SK-N-MC (cell line): ENCODE measurements at regions not wholly inside any gene's neighbourhood (a gene's known extent, or its start where the extent isn't known, plus 50 kb on each side); places are given as distances from the start of the nearest gene placed in this dataset.

ENCODE experiments used
- EZH2 ChIP-seq: fragments of 200-600 bp; sonication (generic); IDR thresholded peaks from one replicate; pipeline ENCODE4 v1.6.1; 2017; ENCODE audit warnings: antibody characterized with exemption
- FOXP2 ChIP-seq: optimal IDR thresholded peaks from 2 replicates; pipeline ENCODE3; 2011; ENCODE audit warnings: mild to moderate bottlenecking, moderate library complexity; ENCODE audit not compliant: insufficient read depth; ENCODE audit errors: extremely low read length, control extremely low read depth
- POLR2AphosphoS5 ChIP-seq: IDR thresholded peaks from 2 replicates; pipeline ENCODE4 v1.6.1; 2012; ENCODE audit warnings: mild to moderate bottlenecking, low read depth, low read length, borderline replicate concordance

DNA sequence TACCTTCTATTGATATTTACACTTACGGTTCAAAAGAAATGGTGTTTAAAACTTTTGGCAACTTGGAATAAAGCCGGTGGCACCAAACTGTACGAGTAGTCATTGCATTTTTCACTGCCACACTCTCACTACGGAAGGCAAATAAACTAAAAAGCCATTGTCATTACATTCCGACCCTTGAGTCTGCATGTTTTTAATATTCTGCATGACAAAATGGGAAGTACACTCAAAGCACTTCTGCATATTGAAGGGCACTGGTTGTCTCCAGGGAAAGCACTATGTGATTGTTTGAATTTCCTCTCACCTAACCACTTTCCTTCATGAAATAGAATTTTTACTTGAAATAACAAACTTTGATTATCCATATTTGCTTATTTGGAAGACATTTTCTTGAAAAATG lies 426.3 kb downstream of the CETN3 start:
- TF ChIP-seq EZH2 (no peak), POLR2AphosphoS5 (no peak), FOXP2 (no peak)
